Astrocyte (in vitro differentiated cells and primary cell): ENCODE measurements at regions not wholly inside any gene's neighbourhood (a gene's known extent, or its start where the extent isn't known, plus 50 kb on each side); places are given as distances from the start of the nearest gene placed in this dataset.

ENCODE experiments used
- CTCF ChIP-seq: IDR thresholded peaks from 2 replicates; pipeline ENCODE4 v1.5.1; 2011; ENCODE audit warnings: low read depth, mild to moderate bottlenecking, inconsistent platforms, low read length, moderate library complexity; ENCODE audit not compliant: insufficient read depth
- EZH2 ChIP-seq: IDR thresholded peaks from 2 replicates; pipeline ENCODE4 v1.6.1; 2012; ENCODE audit warnings: mild to moderate bottlenecking, low read length, inconsistent platforms; ENCODE audit not compliant: insufficient read depth

- TF ChIP-seq CTCF (no peak), EZH2 (no peak)
Measured at GRCh38 chr9:22650145-22650544, 203.5 kb downstream of the DMRTA1 start.
